ENCODE measurements at regions not wholly inside any gene's neighbourhood (a gene's known extent, or its start where the extent isn't known, plus 50 kb on each side); places are given as distances from the start of the nearest gene placed in this dataset.
A peak's percentile ranks its signal among the peaks of the same experiment; 100 is the strongest.
"Not testable (repeated sequence)": the region's sequence is repeated elsewhere in the genome, so short reads cannot be mapped to it uniquely, and the experiment has no call there.

DNA sequence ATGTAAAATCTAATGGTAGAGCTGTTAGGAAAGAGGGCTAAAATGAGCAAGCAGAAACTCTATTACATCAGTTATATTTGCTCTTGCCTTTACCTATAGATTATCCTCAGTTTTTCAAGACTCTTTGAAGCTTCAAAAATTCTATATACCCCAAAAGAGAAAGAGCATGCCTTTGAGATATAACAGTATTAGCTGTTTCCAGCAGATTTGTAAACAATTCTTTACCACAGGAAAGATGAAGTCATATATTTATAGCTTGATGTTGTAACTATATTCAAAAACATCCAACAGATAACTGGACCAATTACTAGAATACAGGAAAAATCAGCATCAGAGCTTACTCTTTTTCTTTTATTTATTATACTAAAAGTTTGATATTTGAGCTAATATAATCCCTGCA, 416.2 kb upstream of the TPK1 start:
- DNase-seq, result no peak

DNA sequence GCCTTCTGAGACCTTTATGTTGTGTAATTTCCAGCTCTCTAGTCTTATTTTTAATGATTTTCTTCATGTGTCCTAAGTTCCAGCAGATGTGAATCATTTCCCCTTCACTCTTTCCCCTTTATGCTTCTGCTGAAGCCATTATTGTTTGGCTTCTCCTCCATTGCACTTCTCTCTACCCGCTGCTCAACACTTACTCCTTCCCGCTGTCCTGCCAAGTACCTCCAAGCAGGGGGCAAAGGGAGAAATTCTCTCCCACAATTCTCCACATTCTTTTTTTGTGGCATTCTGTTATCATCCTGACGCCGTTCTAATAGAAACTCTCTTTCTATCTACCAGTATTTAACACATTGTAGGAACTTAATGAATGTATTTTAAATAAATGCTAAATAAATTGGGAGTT, 388.9 kb upstream of the TPK1 start:
- DNase-seq, result no peak

DNA sequence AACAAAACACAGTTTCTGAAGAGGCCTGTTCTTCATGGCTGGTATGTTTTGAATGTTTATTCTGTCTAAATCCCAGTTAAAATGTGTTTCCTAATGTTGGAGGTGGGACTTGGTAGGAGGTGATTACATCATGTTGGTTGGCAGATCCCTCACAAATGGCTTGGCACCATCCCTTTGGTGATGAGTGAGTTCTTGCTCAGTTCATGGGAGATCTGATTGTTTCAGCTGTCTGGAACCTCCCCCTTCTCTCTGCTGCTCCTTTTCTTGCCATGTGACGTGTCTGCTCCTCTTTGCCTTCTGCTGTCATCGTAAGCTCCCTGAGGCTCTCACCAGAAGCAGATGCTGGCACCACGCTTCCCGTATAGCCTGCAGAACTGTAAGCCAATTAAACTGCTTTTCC, 383.6 kb upstream of the TPK1 start:
- no peak for DNase-seq

DNA sequence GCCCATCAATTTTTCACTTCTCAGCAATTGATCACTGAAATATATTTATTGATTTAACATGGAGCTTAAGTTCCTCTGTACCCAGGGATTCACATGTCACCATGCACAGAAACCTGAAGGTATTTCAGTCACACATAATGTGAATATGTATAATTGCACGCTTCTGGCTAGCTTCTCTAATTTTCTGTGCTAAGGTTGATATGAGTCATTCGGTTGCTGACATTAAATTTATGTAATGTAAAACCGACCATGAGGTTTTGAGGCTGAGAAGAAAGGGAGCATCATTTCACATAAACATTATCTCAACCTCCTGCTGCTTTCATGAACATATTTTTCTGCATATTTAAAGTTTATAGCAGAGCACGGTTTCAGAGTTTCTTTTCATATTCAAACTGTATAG, 381.0 kb upstream of the TPK1 start:
- DNase-seq, result no peak

DNA sequence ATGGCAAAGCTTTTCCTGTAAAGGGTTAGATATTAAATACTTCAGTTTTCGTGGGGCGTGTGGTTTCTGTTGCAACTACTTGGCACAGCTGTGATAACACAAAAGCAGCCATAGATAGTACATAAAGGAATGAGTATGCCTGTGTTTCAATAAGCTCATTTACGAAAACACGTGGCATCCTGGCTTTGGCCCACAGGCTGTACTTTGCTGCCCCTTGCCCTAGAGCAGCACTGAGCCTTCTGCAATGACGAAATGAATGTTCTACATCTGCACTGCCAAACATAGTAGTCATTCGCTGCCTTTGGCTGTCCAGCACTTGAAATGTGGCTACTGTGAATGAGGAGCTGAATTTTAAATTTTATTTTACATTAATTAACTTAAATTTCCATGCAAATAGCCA, 376.2 kb upstream of the TPK1 start:
- DNase-seq, result no peak

DNA sequence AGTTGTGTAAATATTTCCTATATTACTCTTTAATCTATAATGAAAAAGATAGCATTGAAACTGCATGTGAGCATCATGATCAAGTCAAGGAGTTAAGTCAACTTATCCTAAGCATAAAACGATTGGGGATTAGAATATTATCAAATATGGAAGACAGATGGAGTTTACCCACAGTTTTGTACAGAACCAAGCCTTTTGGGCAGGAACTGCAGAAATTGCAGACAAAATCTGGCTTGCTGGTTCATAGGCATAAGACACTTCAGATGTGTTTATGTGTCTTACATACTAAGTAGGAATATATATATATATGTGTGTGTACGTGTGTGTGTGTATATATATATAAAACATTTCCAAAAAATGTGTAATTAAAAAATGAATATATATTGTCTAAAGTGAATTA, 375.4 kb upstream of the TPK1 start:
- no peak for DNase-seq

DNA sequence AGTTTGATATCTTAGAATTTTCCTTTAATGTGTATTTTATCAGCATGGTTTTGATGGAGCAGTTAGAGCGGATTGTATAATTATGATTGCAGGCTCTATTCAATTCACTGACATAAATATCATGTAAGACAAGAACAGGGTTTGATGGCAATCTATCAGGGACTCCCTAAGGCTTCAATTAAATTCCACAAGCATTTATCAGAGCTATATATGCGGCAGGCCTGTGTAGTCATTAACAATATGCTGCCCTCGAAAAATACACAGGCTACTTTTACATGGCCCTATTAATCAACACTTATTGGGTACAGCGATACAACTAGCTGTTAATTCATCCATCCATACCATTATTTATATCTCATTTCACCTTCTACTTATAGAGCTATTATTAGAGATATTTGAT, 358.1 kb upstream of the TPK1 start:
- no peak for DNase-seq

DNA sequence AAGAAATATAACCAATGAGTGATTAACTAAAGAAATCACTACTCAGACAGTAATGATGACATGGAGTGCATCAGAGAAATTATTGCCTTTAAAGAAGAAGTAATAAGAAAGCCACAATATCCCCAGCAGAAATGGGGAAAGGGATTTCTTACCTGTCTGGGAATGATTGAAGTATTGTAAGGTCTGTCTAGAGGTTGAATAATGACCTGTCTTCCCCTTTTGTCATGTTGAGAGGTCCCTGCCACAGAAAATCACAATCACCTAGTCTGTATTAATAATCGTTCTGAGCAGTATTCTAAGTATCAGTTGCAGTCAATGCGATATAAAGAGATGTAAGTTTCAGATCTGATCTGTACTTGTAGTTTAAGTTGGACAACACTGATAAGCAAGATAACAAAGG, 349.1 kb upstream of the TPK1 start:
- DNase-seq, result no peak

DNA sequence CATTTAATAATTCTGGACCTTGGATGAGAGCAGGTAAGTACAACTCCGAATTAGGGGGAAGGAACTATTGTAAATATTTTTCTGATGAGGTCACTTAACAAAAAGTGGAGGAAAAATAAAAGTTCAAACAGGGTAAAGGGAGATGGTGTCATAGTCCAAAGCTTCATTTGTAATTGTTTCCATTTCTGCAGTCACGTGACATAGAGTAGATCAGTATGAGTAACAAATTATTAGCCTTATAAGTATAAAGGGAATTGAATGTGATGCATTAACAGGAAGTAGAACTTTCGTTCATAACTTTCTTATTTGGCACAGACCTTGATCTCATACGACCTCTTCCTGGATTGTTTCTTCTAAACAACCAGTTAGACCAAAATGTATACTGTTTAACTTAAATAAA, 347.2 kb upstream of the TPK1 start:
- no peak for DNase-seq

DNA sequence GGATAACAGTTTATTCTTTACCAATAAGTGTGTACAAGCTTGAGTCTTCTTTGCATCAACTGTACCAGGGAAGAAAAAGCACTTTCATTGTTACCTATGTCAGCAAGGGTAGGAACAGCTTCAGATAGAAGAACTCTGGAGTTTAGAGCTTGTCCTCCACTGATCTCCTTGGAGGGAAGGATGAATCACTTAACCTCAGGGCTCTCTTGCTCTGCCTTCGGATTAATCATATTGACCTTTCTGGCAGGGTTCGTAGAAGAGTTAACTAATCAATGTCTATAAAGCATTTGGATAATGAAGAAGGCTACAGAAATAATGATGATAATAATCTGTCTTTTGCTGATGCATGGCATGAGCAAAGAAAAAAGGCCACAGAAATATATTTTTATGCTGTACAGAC, 339.5 kb upstream of the TPK1 start:
- DNase-seq, result no peak

DNA sequence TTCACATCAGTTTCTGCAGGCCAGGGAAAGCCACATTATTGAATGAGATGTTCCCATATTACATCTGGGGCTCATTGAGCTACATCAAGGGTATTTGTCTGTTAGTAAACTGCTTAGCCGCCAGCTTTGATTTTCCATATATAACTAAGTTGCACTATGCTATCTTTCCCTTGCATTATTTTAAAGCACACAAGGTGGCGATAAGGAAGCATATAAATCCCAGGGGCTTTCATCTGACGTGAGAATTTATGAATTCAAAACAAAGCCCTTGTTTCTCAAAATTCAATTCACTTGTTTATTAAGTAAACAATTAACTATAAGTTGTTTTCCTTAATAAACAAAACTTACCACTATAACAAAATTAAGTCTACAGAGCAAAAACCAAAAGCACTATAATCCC, 334.1 kb upstream of the TPK1 start:
- no peak for DNase-seq

DNA sequence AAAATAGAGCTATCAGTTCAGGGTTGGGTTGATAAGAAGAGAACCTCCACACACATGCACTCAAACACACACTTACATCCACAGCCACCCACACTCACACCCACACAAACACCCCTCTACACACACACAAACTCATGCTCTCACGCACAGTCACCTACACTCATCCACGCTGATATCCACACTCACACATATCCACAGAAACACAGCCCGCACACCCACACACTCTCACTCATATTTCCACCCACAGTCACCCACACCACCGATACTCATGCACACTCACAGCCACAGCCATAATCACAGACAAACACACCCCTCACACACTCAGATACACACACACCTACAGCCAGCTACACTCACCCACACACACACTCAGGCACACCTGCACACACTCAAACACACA, 333.0 kb upstream of the TPK1 start:
- DNase-seq, result no peak

DNA sequence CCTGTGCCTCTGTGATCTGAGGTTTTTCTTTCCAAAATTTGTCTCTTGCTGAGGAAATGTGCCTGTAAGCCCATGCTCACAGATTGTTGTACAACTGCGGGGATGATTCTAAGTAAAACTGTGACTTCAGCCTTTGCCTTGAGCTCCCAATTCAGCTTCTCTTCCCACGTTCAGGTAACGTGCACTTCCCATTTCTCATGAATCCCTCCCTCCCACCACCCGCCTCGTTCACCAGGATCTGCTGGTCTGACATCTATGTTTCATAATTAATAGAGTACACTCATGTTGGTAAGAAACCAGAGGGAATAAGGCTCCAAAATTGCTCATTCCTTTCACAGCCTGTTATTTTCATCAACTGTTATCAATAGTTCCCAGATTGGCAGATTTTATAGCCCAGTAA, 332.6 kb upstream of the TPK1 start:
- no peak for DNase-seq

DNA sequence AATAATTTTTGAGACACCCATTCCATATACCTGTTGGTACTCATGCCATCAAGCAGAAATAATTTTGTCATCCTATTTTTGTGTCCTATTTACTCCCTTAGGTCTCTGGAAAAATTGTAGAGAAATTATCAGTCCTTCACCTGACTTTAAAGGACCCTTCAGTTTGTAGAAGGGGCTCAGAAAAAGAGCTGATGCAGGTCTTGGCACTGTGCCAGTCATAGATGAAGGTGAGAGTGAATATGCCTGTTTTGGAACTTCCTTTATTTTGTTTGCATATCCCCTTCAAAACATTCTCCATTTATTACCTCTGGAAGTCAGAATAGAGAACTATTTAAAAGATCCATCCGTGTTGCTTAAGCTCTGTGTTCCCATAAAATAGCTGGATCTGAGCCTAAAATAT, 321.0 kb upstream of the TPK1 start:
- DNase-seq, result no peak

DNA sequence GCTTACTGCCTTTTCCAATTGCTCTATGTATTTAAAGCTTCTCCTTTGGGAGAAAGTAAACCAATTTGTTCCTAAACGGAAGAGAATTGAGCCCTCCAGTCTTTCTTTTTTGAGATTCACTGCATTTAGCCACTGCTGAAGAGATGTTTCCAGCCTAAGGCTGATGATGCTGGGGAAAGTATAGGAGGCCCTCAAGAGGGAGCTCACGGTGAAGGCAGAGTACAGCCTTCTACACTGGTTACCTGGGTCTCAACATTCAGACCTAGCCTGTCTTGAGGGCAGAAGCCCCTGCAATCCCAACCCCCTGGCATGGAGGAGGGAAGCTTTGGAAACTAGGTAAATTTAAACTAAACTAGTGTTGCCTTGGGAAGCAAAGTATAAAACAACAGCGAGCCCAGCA, 316.7 kb upstream of the TPK1 start:
- no peak for DNase-seq

DNA sequence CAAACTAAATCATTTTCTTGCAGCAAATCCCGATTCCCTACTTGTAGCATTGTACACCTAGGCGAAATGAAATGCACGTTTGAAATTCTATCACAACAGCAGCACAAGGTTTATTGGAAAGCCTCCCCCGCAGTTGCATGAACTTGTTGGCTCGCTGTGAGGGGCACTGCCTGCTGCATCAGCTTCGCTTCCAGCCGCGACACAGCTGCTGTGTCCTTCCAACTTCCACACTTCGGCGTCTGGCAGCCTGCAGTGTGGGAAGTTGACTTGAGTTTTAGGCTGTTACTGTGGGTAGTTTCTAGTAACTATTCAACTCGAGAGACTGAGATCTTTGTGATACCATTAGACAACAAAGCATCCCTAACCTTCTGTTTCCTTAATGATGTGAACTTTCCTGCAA, 315.8 kb upstream of the TPK1 start:
- no peak for DNase-seq

DNA sequence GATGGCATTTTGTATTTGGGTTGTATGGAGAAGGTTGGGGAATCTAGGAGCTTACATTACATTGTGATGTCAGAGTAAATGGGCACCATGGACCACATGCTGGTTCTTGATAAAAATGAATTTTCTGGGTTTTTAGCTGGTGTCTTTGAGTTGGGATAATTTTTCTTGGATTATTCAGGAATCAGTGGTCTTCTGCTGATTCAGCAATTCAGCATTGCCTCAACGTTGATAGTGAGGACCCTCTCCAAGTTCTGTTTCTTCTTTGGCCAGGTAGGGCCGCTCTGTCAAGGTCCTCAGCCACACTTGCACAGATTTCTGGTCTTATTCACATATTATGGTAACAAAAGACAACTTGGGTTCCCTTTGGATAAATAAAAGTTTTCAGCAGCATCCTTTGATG, 312.0 kb upstream of the TPK1 start:
- DNase-seq, result no peak

DNA sequence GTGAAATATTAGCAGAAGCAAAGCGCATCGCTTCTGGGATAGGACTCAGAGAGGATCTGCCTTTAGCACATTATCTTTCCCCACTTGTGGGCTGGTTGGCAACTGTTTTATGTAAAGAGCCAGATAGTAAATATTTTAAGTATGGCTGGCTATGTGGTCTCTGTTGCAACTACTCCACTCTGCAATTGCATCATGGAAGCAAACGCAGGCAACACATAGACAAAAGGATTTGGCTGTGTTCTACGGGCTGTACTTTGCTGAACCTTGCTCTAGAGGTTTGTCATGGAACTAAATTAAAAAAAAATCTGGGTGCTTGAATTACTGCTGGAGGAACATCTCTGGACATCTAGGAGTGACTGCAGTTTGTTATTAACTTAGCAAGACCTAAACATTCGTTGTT, 307.8 kb upstream of the TPK1 start:
- no peak for DNase-seq

DNA sequence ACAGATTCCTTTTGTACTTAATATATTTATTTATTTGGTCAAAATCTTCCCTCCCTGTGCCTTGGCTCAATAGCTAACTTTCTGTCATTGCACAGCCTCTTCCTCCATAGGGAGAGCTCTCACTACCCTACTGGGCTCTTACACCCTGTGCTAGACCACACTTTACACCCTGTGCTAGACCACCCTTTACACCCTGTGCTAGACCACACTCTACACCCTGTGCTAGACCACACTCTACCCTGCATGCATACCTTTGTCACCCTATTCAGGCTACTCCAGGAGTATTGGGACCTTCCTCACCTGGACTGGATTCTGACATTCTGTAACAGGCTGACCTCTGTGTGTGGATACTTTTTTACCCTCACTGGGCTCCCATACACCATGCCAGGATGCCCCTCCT, 298.5 kb upstream of the TPK1 start:
- no peak for DNase-seq

DNA sequence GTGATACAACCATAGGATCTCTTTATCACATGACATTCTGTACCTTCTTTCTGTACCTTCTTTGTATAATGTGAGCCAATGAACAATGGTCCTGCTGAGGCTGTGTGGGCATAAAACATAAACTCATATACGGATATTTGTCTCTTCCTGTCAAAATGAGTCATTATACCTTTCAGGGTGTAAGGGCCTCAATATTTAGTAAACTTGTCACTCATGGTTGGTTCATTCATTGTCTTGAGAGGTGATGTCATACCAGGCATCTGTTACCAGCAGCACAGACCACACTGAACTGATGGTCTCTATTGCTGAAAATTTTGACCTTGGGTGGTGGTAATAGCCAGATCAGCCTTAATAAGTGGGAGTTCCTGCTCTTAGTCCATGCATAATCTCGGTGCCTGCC, 287.6 kb upstream of the TPK1 start:
- no peak for DNase-seq

DNA sequence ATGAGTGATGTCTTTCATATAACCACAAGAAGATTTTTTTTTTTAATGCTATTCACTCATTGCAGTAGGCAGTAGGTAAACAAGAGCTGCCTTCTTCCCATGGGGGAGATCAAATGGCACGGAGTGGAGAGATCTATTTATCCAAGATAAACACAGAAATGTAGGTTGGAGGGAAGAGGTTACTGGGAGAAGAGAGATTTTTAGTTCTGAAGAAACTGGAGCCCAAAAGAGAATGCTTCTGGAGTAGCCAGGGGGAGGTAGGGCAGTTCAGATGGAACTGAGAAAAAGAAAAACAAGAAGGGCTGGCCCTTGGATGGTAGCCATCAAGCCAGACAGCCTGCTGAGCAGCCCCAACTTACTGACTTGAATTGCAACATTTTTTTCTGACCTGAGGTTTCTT, 270.1 kb upstream of the TPK1 start:
- peak; percentile 8 for DNase-seq

DNA sequence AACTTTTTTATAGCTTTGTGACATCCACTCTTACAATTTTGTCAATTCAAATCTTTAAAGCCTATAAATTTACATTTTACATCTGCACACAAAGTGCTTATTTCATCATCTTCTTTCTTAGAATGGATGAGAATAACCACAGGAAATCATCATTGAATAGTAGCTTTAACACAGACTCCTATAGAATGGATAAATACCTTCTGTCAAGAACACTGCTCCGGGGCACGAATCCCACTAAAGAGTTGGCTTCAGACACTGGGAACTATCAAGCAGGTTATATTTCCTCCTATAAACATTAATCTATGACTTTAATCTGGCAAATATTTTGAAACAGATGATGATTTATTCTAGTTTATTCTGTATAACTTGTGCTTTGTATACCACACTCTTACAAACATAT, 269.7 kb upstream of the TPK1 start:
- peak; percentile 2 for DNase-seq

DNA sequence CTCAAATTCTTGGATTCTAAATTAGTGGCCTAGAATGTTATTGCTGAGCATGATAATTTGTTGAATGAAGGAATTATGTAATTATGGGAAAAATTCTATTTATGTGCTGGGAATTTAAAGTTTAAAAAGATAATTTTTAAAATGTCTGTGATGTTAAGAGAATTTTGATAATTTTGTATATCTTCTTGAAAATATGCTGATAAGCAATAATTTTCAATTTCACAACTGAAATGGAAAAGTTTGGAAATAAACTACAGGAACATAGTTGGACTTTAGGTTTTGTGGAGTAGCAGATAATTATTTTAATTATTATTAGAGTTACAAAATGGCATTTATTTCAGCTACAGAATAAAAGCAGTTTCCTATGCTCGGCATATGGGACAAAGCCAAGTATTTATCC, 268.5 kb upstream of the TPK1 start:
- DNase-seq, result no peak

DNA sequence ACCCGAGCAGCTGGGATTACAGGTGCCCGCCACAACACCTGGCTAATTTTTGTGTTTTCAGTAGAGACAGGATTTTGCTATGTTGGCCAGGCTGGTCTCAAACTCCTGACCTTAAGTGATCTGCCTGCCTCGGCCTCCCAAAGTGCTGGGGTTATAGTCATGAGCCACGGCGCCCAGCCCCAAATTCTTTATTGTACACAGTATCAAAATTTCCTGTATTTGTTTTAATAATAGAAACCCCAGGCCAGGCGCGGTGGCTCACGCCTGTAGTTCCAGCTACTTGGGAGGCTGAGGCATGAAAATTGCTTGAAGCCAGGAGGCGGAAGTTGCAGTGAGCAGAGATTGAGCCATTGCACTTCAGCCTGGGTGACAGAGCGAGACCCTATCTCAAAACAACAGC, 266.3 kb upstream of the TPK1 start:
- DNase-seq, result not testable (repeated sequence)

DNA sequence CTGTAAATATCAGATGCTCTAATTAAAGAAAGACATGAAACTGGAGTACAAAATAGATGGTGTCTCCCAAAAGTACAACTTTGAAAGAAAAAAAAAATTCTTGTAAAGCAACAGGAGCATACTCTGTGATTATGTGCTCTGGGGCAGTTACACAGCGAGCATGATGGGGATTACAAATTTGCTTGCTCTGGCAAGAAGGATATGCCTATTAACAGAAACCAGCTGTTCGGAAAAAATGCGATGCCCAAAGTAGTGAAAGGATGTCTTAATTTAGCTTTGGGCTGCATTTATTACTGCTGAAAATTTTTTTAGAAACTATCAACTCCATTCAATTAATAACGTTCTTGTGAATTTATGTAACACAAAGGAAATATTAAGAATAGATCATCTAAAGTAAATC, 256.9 kb upstream of the TPK1 start:
- no peak for DNase-seq

DNA sequence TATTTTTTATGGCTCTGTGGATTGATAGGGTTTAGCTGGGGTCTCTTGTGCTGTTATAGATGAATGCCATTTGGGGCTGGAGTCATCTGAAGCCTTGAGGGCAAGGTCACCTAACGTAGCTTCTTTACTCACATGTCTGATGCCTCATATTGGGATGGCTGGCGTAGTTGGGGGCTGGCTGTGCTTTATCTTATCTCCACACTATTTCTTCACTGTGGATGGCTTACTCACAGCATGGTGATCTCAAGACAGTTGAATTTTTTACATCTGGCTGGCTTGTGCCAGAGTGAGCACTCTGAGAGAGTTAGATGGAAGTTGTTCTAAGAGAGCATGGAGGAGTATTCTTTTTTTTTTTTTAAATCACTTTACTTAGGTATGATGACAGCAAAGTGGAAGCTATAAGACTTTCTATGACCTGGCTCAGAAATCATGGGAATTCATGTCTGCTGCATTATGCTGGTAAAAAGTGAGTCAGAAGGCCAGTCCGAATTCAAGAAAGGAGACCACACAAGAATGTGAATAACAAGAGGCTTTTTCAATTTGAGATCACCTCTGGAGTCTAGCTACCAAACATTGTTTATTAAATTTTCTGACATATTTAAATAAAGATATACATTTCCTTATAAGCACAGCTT, 252.4 kb upstream of the TPK1 start:
- DNase-seq, result no peak
